ENCODE measurements at regions not wholly inside any gene's neighbourhood (a gene's known extent, or its start where the extent isn't known, plus 50 kb on each side); places are given as distances from the start of the nearest gene placed in this dataset.

GRCh38 chr10:108404155-108404554 is 1239.6 kb upstream of the SORCS1 start:
- TF ChIP-seq CTCF (IDR thresholded peaks at IDR 0.05): no peak

- TF ChIP-seq CTCF (IDR thresholded peaks at IDR 0.05): no peak
Observed at GRCh38 chr10:108399465-108399864, 1235.0 kb upstream of the SORCS1 start.

- no peak for TF ChIP-seq CTCF (IDR thresholded peaks at IDR 0.05)
Observed at GRCh38 chr10:108393089-108393488, 1228.6 kb upstream of the SORCS1 start.

GRCh38 chr10:108392286-108392685 is 1227.8 kb upstream of the SORCS1 start:
- no peak for TF ChIP-seq CTCF (IDR thresholded peaks at IDR 0.05)

GRCh38 chr10:108388706-108389105 is 1224.2 kb upstream of the SORCS1 start:
- TF ChIP-seq CTCF (IDR thresholded peaks at IDR 0.05): no peak

- no peak for TF ChIP-seq CTCF (IDR thresholded peaks at IDR 0.05)
Observed at GRCh38 chr10:108385963-108386362, 1221.5 kb upstream of the SORCS1 start.

- no peak for TF ChIP-seq CTCF (IDR thresholded peaks at IDR 0.05)
Observed at GRCh38 chr10:108384378-108384777, 1219.9 kb upstream of the SORCS1 start.

GRCh38 chr10:108378779-108379178 is 1214.3 kb upstream of the SORCS1 start:
- no peak for TF ChIP-seq CTCF (IDR thresholded peaks at IDR 0.05)
